A549 (cell line): ENCODE measurements at regions not wholly inside any gene's neighbourhood (a gene's known extent, or its start where the extent isn't known, plus 50 kb on each side); places are given as distances from the start of the nearest gene placed in this dataset.

Experiments
- ATAC-seq, 2 experiments: fragments of 200-7000 bp in 1 of 2; fragments of >200 bp in 1 of 2; cut with Nextera tagmentation in 1 of 2; cut with Tn5 transposase in 1 of 2; 3 replicates each; pipeline versions ENCODE4 v1.8.0 to v1.9.1; 2018 to 2020; ENCODE audit warnings: mild to moderate bottlenecking in 1 of 2, moderate library complexity in 1 of 2
- CTCF ChIA-PET: fragments of 300-600 bp; sonication (Branson Sonifier 250); formaldehyde crosslinking; extraction: SDS; loops from one replicate; lab custom pipeline; 2021; ENCODE audit warnings: antibody characterized with exemption, inconsistent platforms; lab: Yijun Ruan, JAX
- POLR2A ChIA-PET: fragments of 350-600 bp; formaldehyde crosslinking; extraction: SDS; loops from one replicate; lab custom pipeline; 2021; ENCODE audit warnings: antibody characterized with exemption, inconsistent platforms; lab: Yijun Ruan, JAX
- DNase-seq, 2 experiments: peaks; one replicate each; pipeline versions ENCODE4 v3.0.0 to v3.0.0-alpha.2; 2011 to 2016; ENCODE audit warnings: low read depth in 1 of 2, low spot score in 1 of 2
- FAIRE-seq: peaks from 2 replicates; lab custom pipeline; 2011; peaks lifted over from hg19 to GRCh38; lab: Jason Lieb, UNC
- H3K27ac ChIP-seq, 2 experiments: fragments of >200 bp; sonication (Bioruptor Twin); formaldehyde crosslinking; 3 replicates each; pipeline ENCODE4 v1.5.1; 2016 to 2017
- H3K4me1 ChIP-seq: fragments of >200 bp; sonication (Bioruptor Twin); formaldehyde crosslinking; 3 replicates; pipeline ENCODE4 v1.6.1; 2016
- H3K4me2 ChIP-seq: fragments of >200 bp; sonication (Bioruptor Twin); formaldehyde crosslinking; 3 replicates; pipeline ENCODE4 v1.6.1; 2016
- H3K4me3 ChIP-seq: fragments of >200 bp; sonication (Bioruptor Twin); formaldehyde crosslinking; 3 replicates; pipeline ENCODE4 v1.5.1; 2016
- H3K9me3 ChIP-seq: fragments of >200 bp; sonication (Bioruptor Twin); formaldehyde crosslinking; 3 replicates; pipeline ENCODE4 v1.6.1; 2016
- CBX2 ChIP-seq: fragments of 200-600 bp; sonication (generic); IDR thresholded peaks from 2 replicates; pipeline ENCODE4 v1.6.1; 2016; ENCODE audit warnings: low read depth, mild to moderate bottlenecking, borderline replicate concordance
- CBX8 ChIP-seq: fragments of 200-600 bp; sonication (generic); IDR thresholded peaks from 2 replicates; pipeline ENCODE4 v1.6.1; 2016
- EHF ChIP-seq: fragments of 250-450 bp; sonication (Bioruptor Pico); IDR thresholded peaks from 2 replicates; pipeline ENCODE4 v1.5.0; 2020; ENCODE audit warnings: mild to moderate bottlenecking
- EHMT2 ChIP-seq: fragments of 200-600 bp; sonication (generic); IDR thresholded peaks from 2 replicates; pipeline ENCODE4 v1.6.1; 2016; ENCODE audit warnings: antibody characterized with exemption, low read depth, mild to moderate bottlenecking, moderate library complexity
- FOSL2 ChIP-seq, 2 experiments: fragments of 450-650 bp in 1 of 2; fragments of >200 bp in 1 of 2; sonication (Bioruptor Twin) in 1 of 2; formaldehyde crosslinking; IDR thresholded peaks; 2 replicates each; pipeline versions ENCODE4 v1.5.0 to v1.6.1; 2016 to 2020; ENCODE audit warnings: mild to moderate bottlenecking in 1 of 2, moderate library complexity in 1 of 2
- FOXS1 ChIP-seq: fragments of 250-450 bp; sonication (Bioruptor Pico); IDR thresholded peaks from 2 replicates; pipeline ENCODE4 v1.5.0; 2020; ENCODE audit warnings: mild to moderate bottlenecking, moderate library complexity
- HDAC2 ChIP-seq: fragments of 200-600 bp; sonication (generic); IDR thresholded peaks from 2 replicates; pipeline ENCODE4 v1.6.1; 2016
- JUNB ChIP-seq: fragments of >200 bp; sonication (Bioruptor Twin); formaldehyde crosslinking; IDR thresholded peaks from 2 replicates; pipeline ENCODE4 v1.6.1; 2016
- MAFK ChIP-seq: fragments of 450-650 bp; IDR thresholded peaks from 2 replicates; pipeline ENCODE4 v1.6.1; 2014; ENCODE audit not compliant: partially characterized antibody
- MAX ChIP-seq: IDR thresholded peaks from 2 replicates; pipeline ENCODE4 v1.6.1; 2012
- NFE2L2 ChIP-seq: fragments of 150-350 bp; conservative IDR thresholded peaks from 2 replicates; pipeline ENCODE4 v1.6.1; 2014; ENCODE audit warnings: low read length
- PHF8 ChIP-seq: fragments of 200-600 bp; sonication (generic); IDR thresholded peaks from 2 replicates; pipeline ENCODE4 v1.6.1; 2016; ENCODE audit warnings: low read depth, mild to moderate bottlenecking, antibody characterized with exemption, moderate library complexity, borderline replicate concordance
- RFX5 ChIP-seq: fragments of 450-650 bp; IDR thresholded peaks from 2 replicates; pipeline ENCODE4 v1.7.1; 2014; ENCODE audit warnings: antibody characterized with exemption, mild to moderate bottlenecking, moderate library complexity
- TP53 ChIP-seq: fragments of 250-450 bp; sonication (Bioruptor Pico); IDR thresholded peaks from 2 replicates; pipeline ENCODE4 v1.5.0; 2021; ENCODE audit warnings: mild to moderate bottlenecking, moderate library complexity
- ZC3H11A ChIP-seq: fragments of 450-650 bp; IDR thresholded peaks from 2 replicates; pipeline ENCODE4 v1.6.1; 2014; ENCODE audit warnings: antibody characterized with exemption, mild to moderate bottlenecking
- ZSCAN20 ChIP-seq: fragments of 250-450 bp; sonication (Bioruptor Pico); IDR thresholded peaks from 2 replicates; pipeline ENCODE4 v1.8.0; 2022; ENCODE audit warnings: mild to moderate bottlenecking, moderate library complexity
- WGBS: methylation state at CpG from one replicate; pipeline ENCODE4 v1.1.6; 2017; ENCODE audit errors: missing lambda C conversion rate; 5-methylcytosine and 5-hydroxymethylcytosine counted together
- TF ChIP-seq, protein P1 (sequence below): fragments of >200 bp; sonication (Bioruptor Twin); formaldehyde crosslinking; IDR thresholded peaks from 3 replicates; pipeline ENCODE4 v1.6.1; 2016
- TF ChIP-seq, protein P2 (sequence below): fragments of >200 bp; sonication (Bioruptor Twin); formaldehyde crosslinking; IDR thresholded peaks from 3 replicates; pipeline ENCODE4 v1.5.1; 2016
- TF ChIP-seq, protein P3 (sequence below): fragments of >200 bp; sonication (Bioruptor Twin); formaldehyde crosslinking; IDR thresholded peaks from 2 replicates; pipeline ENCODE4 v1.6.1; 2016
- TF ChIP-seq, protein P4 (sequence below): fragments of 200-600 bp; sonication (generic); IDR thresholded peaks from 2 replicates; pipeline ENCODE4 v1.6.1; 2016; ENCODE audit warnings: antibody characterized with exemption, mild to moderate bottlenecking, moderate library complexity

- no peak for FAIRE-seq
- no peaks in the 10 kb centered on the region for H3K4me1 ChIP-seq
- H3K4me3 ChIP-seq, result no peak overlapping the region
- ATAC-seq, result no peak
- TF ChIP-seq MAFK (no peak), TP53 (CRISPR knock-in tag) (no peak), PHF8 (no peak), MAX (no peak), FOXS1 (CRISPR knock-in tag) (no peak), CBX2 (no peak), EHMT2 (no peak), ZC3H11A (no peak), ZSCAN20 (CRISPR knock-in tag) (no peak), RFX5 (no peak), HDAC2 (no peak), FOSL2 (IDR thresholded peaks at IDR 0.05) (no peak), FOSL2 (CRISPR knock-in tag; IDR thresholded peaks at IDR 0.05) (no peak), CBX8 (no peak), JUNB (no peak), EHF (CRISPR knock-in tag) (no peak)
- TF ChIP-seq, protein P1, sequence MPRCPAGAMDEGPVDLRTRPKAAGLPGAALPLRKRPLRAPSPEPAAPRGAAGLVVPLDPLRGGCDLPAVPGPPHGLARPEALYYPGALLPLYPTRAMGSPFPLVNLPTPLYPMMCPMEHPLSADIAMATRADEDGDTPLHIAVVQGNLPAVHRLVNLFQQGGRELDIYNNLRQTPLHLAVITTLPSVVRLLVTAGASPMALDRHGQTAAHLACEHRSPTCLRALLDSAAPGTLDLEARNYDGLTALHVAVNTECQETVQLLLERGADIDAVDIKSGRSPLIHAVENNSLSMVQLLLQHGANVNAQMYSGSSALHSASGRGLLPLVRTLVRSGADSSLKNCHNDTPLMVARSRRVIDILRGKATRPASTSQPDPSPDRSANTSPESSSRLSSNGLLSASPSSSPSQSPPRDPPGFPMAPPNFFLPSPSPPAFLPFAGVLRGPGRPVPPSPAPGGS, result no peak
- TF ChIP-seq, protein P2, sequence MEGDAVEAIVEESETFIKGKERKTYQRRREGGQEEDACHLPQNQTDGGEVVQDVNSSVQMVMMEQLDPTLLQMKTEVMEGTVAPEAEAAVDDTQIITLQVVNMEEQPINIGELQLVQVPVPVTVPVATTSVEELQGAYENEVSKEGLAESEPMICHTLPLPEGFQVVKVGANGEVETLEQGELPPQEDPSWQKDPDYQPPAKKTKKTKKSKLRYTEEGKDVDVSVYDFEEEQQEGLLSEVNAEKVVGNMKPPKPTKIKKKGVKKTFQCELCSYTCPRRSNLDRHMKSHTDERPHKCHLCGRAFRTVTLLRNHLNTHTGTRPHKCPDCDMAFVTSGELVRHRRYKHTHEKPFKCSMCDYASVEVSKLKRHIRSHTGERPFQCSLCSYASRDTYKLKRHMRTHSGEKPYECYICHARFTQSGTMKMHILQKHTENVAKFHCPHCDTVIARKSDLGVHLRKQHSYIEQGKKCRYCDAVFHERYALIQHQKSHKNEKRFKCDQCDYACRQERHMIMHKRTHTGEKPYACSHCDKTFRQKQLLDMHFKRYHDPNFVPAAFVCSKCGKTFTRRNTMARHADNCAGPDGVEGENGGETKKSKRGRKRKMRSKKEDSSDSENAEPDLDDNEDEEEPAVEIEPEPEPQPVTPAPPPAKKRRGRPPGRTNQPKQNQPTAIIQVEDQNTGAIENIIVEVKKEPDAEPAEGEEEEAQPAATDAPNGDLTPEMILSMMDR, result no peak
- TF ChIP-seq, protein P3, sequence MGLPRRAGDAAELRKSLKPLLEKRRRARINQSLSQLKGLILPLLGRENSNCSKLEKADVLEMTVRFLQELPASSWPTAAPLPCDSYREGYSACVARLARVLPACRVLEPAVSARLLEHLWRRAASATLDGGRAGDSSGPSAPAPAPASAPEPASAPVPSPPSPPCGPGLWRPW, result no peak
- TF ChIP-seq, protein P4, sequence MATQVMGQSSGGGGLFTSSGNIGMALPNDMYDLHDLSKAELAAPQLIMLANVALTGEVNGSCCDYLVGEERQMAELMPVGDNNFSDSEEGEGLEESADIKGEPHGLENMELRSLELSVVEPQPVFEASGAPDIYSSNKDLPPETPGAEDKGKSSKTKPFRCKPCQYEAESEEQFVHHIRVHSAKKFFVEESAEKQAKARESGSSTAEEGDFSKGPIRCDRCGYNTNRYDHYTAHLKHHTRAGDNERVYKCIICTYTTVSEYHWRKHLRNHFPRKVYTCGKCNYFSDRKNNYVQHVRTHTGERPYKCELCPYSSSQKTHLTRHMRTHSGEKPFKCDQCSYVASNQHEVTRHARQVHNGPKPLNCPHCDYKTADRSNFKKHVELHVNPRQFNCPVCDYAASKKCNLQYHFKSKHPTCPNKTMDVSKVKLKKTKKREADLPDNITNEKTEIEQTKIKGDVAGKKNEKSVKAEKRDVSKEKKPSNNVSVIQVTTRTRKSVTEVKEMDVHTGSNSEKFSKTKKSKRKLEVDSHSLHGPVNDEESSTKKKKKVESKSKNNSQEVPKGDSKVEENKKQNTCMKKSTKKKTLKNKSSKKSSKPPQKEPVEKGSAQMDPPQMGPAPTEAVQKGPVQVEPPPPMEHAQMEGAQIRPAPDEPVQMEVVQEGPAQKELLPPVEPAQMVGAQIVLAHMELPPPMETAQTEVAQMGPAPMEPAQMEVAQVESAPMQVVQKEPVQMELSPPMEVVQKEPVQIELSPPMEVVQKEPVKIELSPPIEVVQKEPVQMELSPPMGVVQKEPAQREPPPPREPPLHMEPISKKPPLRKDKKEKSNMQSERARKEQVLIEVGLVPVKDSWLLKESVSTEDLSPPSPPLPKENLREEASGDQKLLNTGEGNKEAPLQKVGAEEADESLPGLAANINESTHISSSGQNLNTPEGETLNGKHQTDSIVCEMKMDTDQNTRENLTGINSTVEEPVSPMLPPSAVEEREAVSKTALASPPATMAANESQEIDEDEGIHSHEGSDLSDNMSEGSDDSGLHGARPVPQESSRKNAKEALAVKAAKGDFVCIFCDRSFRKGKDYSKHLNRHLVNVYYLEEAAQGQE, result no peak
- POLR2A ChIA-PET, result no interaction called here
- CTCF ChIA-PET, result no interaction called here
- no peak overlapping the region for H3K4me2 ChIP-seq
- H3K27ac ChIP-seq, result no peak overlapping the region
- no peak for DNase-seq
- no peaks in the 10 kb centered on the region for H3K9me3 ChIP-seq
- 49% methylated on average over 15 of the region's 16 CpGs for WGBS
Observed at GRCh38 chr18:10374636-10375293, 79.7 kb upstream of the APCDD1 start.

GRCh38 chr18:10376731-10377130 is 77.7 kb upstream of the APCDD1 start:
- H3K4me2 ChIP-seq, result no peak overlapping the region
- no peaks in the 10 kb centered on the region for H3K4me1 ChIP-seq
- FAIRE-seq, result no peak
- TF ChIP-seq CBX2, result no peak
- no peak for TF ChIP-seq NFE2L2
- TF ChIP-seq, all 56 proteins: peak for 0
- H3K4me3 ChIP-seq, result no peak overlapping the region
- POLR2A ChIA-PET, result no interaction called here
- no peak overlapping the region for H3K27ac ChIP-seq
- CTCF ChIA-PET, result no interaction called here
- H3K9me3 ChIP-seq, result no peaks in the 10 kb centered on the region
- WGBS, result 53% methylated on average over 10 of the region's 10 CpGs
- DNase-seq (no peak), ATAC-seq (no peak)
